HUDEP-2 (cell line): ENCODE measurements at regions not wholly inside any gene's neighbourhood (a gene's known extent, or its start where the extent isn't known, plus 50 kb on each side); places are given as distances from the start of the nearest gene placed in this dataset.
"Not testable (repeated sequence)": the region's sequence is repeated elsewhere in the genome, so short reads cannot be mapped to it uniquely, and the experiment has no call there.

Experiments used
- DNase-seq, 76 experiments: peaks; one replicate each; lab custom pipeline; 2025; ENCODE audit not compliant: unreplicated experiment in 76 of 76; lab: John Stamatoyannopoulos, UW

DNA sequence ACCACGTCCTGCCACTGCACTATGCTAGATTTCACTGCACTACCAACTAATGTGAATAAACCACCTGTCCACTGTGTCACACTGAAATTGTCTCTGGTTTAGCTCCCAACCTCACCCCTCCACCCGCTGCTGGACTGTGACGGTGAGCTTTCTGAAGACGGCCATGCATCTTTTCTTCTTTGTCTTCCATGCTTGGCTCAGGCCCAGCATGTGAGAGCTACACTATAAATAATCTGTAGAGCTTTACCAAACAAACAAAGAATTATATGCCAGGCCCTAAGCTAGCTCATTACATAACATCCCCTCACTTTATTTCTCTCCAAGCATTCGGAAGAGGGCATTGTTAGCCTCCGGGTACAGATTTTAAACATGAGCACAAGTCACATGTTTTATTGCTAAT is 633.2 kb downstream of the TNS3 start:
- no peak for DNase-seq

DNA sequence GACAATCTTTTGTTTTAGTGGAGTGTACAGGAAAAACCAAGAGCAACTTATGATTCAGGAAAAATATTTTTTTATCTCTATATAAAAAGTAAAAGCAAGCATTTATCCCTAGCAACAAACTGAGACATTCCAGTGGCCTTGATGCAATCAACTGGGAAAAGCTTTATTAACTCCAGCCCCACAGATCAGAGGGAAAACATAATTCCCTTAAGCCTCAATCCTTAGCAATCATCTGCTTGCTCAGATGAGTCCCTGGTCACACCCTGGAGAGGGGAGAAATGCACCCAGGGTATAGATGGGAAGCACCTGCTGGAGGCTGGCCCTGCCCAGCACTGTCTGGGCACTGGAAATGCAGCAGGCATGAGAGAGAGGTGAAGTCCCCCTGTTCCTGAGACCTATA is 636.6 kb downstream of the TNS3 start:
- no peak for DNase-seq

DNA sequence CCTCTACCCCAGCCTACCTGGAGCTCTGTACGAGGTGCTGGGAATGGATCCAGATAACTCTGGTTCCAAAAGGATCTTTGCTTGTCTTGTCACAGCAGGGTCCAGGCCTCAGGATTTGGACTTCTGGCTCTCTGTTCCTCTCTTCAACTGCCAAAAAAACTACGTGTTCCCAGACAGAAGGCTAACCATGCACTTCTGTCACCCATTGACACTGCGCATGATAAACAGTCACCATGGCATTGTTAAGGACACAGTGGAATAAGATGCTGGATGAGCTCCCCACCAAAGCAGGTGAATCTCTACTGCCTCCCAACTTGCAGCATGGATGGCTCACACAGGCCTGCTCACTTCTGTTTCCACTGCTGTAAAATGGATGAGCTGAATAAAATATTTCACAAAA is 637.9 kb downstream of the TNS3 start:
- DNase-seq = no peak

DNA sequence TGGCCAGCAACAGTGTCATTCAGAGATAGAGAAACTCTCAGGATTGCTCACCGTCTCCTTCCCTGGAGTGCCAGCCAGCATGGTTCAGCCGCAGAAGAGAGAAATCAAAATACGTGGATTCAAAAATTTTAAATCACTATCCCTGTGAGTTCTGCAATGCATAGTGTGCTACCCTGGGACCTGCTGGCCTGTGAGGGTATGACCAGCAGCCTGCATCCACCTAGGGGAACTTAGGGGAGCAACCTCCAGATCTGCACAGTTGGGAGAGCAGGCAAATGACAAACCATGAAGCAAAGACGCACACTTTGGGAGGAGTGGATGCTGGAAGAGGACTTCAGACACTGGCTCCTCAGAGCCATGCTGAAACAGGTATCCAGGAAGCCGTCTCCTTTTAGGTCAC is 639.3 kb downstream of the TNS3 start:
- DNase-seq = no peak

DNA sequence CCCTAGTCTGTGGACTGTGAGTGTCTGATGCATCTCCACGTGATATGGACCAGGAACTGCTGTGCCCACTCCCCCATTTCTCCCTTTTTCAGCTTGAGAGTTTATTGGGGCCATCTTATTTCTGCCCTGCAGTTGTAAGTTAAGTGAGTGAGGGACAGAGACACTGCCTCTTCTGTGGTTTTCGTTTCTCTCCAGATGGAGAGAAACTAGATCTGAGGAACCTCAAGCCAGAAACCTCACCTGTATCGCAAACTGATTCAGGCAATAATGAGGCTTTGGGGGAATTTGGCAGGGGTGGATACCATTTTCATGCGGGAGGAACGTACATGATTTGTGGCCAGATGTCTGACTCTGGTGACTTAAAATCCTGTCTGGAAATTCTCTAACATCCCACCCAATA is 641.7 kb downstream of the TNS3 start:
- no peak for DNase-seq

DNA sequence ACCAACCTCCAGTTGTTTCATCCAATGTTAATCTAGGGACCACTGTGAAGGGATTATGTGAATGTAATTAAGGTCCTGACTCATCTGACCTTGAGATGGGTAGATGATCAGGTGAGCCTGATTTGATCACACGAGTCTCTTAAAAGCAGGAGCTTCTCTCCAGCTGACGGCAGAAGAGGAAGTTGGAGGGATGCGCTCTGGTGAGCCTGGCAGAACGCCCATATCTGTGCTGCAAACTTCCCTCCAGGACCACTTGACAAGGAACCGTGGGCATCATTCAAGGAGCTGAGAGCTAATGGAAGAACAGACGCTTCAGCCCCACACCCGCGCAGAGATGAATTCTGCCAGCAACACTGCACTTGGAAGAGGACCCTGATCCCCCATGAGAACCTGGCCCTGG is 642.4 kb downstream of the TNS3 start:
- no peak for DNase-seq

DNA sequence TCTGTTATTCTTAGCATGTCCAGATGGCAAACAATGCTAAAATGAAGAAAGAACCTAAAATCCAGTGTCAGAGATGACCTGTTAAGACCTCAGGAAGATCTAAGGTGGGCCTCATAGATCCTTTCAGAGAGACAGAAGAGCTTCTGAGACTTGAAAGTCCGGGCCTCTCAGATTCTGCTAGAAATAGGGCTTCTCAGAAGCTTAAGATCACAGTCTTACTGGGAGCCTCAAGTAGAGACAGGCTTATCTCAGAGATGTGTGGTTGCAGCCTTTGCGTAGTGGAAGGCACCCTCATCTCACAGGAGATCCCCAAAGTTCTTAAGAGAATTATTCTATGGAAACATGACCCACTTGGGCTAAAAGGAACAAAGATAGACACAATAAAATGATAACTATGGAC is 642.8 kb downstream of the TNS3 start:
- no peak for DNase-seq

DNA sequence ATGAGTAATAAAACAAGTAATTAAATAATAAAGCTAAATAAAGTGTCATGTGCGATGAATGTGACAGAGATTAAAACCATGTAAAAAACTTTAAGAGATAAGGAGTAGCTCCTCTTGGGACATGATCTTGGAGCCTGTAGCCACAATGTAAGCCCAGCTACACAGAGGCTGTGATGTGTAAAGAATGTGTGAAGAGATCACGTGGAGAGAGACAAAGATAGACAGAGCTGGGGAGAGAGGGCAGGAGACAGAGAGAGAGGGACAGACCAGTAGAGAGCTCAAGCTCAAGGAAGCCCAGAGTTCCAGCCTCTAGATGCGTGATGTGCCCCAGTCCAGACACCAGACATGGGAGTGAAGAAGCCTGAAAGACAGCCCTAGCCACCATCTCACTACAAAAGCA is 644.1 kb downstream of the TNS3 start:
- no peak for DNase-seq

DNA sequence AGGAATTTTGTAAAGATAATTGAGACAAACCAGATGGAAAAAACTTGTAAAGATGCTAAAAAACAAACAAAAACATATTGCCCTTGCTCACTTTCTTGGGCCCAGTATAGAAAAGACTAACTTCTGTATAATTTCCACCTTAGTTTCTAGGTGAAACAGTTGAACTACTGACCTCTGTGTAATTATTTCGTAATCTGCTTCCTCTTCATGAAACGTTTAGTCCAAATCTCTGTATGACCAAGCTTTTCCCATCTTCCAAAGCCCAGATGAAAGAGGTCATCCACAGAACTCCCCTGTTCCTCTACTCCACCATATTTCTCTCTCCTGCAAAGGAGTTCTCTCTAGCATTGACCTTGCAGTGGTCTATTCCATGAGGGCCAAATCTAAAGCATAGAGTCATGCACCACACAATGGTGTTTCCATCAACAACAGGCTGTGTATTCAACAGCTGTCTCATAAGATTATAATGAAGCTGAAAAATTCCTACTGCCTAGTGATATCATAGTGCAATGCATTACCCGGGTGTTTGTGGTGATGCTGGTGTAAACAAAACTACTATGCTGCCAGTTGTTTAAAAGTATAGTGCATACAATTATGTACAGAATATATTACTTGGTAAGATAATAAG is 647.6 kb downstream of the TNS3 start:
- no peak for DNase-seq

DNA sequence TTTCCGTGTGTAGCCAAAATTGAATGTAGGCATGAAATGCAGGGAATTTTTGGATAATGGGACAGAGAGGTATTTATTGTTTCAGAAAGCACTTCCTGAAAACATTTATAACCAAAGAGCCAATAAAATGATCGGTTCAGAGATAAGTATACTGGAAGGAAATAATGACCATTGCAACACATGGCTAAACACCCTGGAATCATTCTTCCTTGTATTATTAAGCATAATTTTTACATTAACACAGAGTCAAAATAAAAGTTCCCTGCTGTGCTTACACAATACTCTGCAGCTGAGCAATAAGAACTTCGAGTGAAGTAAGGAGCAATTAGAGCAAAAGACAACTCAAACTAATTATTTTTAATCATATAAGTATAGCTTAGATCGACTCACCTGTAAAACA is 648.3 kb downstream of the TNS3 start:
- DNase-seq = no peak

DNA sequence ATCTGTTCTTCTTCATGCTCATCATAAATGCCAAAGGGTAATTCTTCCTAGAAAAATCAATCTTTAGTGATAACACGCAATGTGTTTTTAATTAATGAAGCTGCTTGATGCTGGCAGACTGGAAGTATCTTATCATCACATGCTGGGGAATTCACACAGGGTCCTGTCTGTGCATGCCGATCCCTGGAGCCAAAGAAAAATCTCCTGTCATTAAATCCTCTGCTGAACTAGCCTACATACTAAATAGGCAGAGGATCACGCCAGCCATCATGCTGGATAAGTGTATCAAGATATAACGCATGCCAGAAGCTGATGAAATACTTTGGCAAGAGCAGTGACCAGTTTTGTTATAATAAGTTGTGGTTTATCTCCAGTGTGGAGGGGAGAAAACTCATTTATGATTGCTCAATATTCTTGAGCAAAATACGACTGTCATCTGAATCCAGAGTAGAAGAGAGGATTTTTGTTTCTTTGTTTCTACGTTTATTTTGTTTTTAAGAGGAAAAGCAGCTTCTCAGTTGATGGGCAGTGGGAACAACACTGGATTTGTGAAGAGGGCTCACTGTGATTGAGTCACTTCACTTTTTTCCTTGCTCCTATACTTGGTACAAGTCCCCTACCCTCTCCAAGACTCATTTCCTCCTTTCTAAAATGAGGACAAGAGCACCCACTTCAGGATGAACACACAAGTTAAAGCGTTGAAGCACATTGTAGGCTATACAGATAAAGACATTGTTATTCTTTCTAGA is 649.1 kb downstream of the TNS3 start:
- no peak for DNase-seq

DNA sequence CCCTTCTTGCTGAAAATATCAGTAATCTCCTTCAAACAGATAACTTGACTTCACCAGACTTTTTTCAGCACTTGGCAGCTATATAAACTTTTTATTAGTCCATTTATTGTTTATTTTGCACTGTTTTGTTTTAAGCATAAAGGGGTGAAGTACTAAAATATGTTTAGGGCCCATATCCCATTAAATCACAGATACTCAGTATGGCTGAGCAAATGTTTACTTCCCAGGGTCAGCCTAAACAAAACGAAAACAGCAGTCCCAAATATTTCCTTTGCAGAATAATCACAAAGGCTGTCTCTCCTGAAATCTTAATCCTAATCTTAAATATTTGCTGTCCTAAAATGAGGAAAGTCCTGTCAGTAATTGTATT is 649.6 kb downstream of the TNS3 start:
- DNase-seq = no peak

DNA sequence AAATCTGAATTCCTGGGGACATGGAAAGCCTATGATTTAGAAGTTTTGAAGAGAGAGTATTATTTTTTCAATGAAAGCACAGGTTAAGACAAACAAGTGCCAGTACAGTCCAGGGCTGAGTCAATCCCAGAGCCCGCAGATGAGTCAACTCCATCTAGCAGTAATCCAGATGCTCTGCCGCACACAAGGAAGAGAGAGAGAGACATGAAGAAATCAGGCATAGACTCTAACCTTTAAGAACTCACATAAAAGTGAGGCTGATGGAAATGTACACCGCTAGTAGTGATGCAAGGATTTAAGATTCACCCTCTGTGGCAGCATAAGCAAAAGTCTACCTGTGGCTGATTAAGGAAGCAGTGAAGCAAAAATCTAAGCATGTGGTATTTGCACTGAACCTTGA is 651.5 kb downstream of the TNS3 start:
- no peak for DNase-seq

DNA sequence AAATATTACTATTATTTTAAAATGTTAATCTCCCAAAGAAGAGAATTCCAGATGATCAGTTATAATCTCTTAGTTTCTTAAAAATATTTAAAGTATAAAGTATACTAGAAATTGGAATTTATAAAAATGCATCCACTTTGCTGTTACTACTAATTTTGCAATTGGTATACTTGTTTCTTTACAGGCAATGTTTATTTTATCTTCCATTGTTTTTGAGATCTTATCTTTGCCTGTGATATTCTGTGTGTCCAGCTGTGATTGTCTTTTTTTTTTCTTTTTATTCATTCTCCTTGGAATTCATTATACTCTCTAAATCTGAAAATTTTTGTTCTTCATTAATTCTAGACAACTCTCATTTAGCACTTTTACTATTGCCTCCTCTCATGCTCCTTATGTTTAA is 652.6 kb downstream of the TNS3 start:
- no peak for DNase-seq

DNA sequence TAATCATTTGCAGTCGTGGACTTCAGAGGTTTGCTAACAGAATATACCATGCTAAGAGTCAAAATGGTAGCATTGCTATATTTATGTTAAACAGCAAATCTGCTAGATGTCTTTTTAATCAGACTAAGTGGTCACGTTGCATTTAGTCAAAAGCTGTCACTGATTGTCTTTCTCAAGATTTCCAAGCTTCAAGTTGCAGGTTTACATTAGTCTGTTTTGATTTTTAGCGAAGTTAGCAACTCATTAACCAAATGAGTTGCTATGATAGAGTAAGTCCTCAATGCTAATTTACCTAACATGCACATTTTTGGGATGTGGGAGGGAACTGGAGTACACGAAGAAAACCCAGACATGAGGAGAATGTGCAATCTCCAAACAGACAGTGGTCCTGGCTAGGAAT is 653.2 kb downstream of the TNS3 start:
- no peak for DNase-seq

DNA sequence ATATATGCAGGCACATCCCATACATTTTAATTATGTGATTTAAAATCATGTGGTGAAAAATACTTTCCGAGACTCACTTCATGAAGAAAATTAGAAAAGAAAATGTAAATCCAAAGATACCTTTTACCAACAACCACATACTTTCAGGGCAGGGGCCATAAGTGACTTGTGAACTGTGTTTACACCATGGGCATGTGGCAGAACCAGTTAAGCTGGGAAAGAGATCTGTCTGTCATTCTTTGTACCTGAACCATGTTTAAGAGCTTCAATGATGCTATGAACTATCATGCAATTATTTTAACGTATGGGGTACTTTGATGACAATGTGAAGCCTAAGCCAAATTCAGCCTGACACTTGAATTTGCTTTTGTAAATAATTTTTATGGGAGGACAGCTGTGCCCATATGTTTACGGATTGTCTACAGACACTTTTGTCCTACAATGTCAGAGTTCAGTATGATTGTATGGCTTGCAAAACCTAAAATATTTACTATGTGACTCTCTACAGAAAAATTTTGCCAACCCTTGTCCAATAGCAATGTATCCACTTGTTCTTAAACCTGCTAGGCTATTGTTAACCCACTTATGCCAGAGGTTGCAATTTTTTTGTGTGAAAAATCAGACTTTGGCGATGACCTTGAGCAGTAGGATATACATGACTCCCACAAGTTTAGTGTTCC is 654.6 kb downstream of the TNS3 start:
- no peak for DNase-seq

DNA sequence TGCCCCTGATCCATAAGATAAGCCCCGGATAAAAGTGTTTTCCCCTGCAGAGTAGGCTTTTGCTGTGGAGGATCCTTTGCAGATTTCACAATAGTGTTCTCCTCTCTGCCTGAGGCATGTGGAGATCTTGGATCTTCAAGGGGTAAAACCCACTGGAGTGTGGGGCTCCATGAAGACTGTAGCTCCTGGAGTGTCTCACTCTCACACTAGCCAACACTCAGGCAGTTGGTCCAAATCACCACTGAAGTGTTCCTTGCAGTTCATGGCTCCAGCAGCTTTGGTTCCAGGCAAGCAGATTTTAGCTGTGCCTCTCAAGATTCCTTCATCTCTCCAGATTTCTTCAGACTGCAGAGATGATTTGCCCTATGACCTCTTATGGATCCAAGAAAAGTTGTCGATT is 665.3 kb downstream of the TNS3 start:
- no peak for DNase-seq

DNA sequence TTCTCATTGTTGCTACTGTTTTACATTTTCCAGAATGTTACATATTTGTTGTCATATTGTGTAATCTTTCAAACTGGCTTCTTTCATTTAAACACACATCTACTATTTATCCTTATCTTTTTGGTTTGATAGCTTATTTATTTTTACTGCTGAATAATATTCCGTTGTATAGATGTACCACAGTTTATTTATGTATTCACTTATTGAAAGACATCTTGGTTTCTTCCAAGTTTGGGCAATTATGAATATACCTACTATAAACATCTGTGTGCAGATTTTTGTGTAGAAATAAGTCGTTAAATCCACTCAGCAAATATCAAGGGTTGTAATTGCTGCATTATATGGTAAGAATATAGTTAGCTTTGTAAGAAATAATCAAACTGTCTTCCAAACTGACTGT is 669.2 kb downstream of the TNS3 start:
- no peak for DNase-seq

DNA sequence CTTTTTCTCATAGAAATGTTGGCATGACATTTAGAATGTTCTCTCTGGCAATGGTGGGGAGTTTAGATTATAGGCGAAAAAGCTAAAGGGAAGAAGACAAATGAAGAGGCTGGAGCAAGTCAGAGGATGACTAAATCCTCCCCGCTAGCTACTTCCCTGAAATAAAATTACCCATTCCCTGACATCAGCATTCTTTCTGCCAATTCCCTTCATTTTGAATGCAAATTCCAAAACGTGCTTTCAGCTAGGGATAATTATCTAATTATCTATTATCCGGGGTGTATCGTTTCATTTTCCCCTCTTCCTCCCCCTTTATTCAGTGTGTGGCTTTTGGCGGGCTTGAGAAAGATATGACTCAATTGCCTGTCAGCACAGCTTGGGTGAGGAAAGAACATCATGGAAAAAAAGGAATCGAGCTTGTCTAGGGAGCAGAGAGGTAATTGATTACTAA is 672.3 kb downstream of the TNS3 start:
- no peak for DNase-seq

DNA sequence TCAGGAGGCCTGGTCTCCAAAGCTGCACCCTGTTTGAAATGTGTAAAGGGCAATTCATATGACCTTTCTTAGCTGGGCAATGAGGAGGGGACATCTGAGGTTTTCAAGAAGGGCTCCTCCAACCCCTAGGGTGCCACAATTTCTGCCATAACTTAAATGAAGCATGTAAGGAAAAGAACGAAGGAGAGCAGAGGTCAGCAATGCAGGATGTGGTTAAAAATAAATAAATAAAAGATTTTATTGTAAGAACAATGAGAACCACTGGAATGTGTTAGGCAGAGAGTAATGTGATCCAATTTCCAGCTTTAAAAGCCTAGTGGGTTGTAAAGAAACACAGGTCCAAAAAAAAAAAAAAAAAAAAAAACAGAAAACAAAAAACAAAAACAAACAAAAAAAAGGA is 673.1 kb downstream of the TNS3 start:
- DNase-seq = no peak

DNA sequence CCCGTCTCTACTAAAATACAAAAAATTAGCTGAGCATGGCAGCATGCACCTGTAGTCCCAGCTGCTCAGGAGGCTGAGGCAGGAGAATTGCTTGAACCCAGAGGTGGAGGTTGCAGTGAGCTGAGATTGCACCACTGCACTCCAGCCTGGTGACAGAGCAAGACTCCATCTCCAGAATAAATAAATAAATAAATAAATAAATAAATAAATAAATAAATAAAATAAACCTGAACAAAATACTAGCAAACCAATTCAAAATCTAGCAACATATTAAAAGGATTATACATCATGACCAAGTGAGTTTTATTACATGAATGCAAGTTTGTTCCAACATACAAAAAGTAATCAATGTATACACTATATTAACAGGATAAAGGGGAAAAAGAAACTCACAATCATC is 677.4 kb downstream of the TNS3 start:
- DNase-seq = not testable (repeated sequence)

DNA sequence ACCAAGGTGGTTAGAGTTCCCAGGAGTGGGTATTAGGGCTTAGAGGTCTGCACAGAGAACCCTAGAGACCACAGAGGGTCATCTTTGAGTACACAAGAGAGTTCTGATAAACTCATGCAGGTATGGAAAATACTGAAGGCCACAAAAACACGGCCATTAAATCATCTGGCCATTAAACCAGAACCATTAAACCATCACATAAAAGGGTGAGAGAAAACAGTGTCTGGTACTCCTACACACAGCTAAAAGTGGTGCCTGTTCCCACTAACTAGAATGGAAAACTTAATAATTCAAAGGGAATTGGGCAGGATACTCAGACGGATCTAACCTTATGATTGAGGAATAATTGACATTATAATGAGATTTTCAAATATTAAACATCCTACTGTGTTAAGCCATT is 679.4 kb downstream of the TNS3 start:
- DNase-seq = no peak
